Lower lobe of right lung (tissue), 2 donors: ENCODE measurements at regions not wholly inside any gene's neighbourhood (a gene's known extent, or its start where the extent isn't known, plus 50 kb on each side); places are given as distances from the start of the nearest gene placed in this dataset.

Source experiments
- ATAC-seq, 2 donors: fragments of 200-7000 bp; cut with Tn5 transposase; one replicate each; pipeline ENCODE4 v1.9.1; 2020 to 2022; ENCODE audit warnings: mild to moderate bottlenecking in 2 of 2, moderate library complexity in 2 of 2
- DNase-seq: peaks from one replicate; pipeline ENCODE4 v3.0.0-alpha.2; 2020
- H3K27ac ChIP-seq: fragments of 200-600 bp; one replicate; pipeline ENCODE4 v1.8.0; 2022
- H3K27me3 ChIP-seq: fragments of 200-600 bp; one replicate; pipeline ENCODE4 v1.8.0; 2022; ENCODE audit warnings: low read depth
- H3K36me3 ChIP-seq: fragments of 200-600 bp; one replicate; pipeline ENCODE4 v1.8.0; 2022; ENCODE audit warnings: mild to moderate bottlenecking
- H3K4me1 ChIP-seq: fragments of 200-600 bp; one replicate; pipeline ENCODE4 v1.8.0; 2022
- H3K4me3 ChIP-seq: fragments of 200-600 bp; one replicate; pipeline ENCODE4 v1.8.0; 2022; ENCODE audit warnings: mild to moderate bottlenecking
- H3K9me3 ChIP-seq: fragments of 200-600 bp; one replicate; pipeline ENCODE4 v1.8.0; 2022
- CTCF ChIP-seq: fragments of 200-600 bp; IDR thresholded peaks from one replicate; pipeline ENCODE4 v1.8.0; 2022; ENCODE audit warnings: antibody characterized with exemption, mild to moderate bottlenecking
- intact Hi-C: fragments of 100-400 bp; cut with DNase I; formaldehyde crosslinking; loops from one replicate; pipeline ENCODE4 v1.11.0; 2022
- donor health status: DM: no; HTN: yes; CAD: no; lungs with severe emphysema.

- no peaks in the 10 kb centered on the region for H3K4me1 ChIP-seq
- TF ChIP-seq CTCF = no peak
- H3K27ac ChIP-seq = no peak overlapping the region
- intact Hi-C loops = no loop called here
- DNase-seq = no peak
- no peaks in the 10 kb centered on the region for H3K27me3 ChIP-seq
- H3K4me3 ChIP-seq = no peak overlapping the region
- H3K36me3 ChIP-seq = no peaks in the 10 kb centered on the region
- ATAC-seq = no peak
- no peaks in the 10 kb centered on the region for H3K9me3 ChIP-seq
Measured at GRCh38 chr10:108348215-108348614, 1183.7 kb upstream of the SORCS1 start.

- intact Hi-C loops = no loop called here
- no peak for TF ChIP-seq CTCF
Measured at GRCh38 chr10:108346066-108346465, 1181.6 kb upstream of the SORCS1 start.

GRCh38 chr10:108338146-108338545 lies 1173.6 kb upstream of the SORCS1 start:
- intact Hi-C loops = no loop called here
- no peaks in the 10 kb centered on the region for H3K36me3 ChIP-seq

More at GRCh38 chr10:108346066-108346465, 1181.6 kb upstream of the SORCS1 start:
- Histone ChIP-seq H3K27ac (no peak overlapping the region), H3K9me3 (no peaks in the 10 kb centered on the region), H3K4me3 (no peak overlapping the region), H3K4me1 (no peaks in the 10 kb centered on the region), H3K36me3 (no peaks in the 10 kb centered on the region), H3K27me3 (no peaks in the 10 kb centered on the region)
- DNase-seq (no peak), ATAC-seq (no peak)

GRCh38 chr10:108336836-108337235 lies 1172.3 kb upstream of the SORCS1 start:
- no peak for TF ChIP-seq CTCF
- intact Hi-C loops = no loop called here
- Histone ChIP-seq H3K4me3 (no peak overlapping the region), H3K36me3 (no peaks in the 10 kb centered on the region), H3K4me1 (no peaks in the 10 kb centered on the region), H3K27ac (no peak overlapping the region), H3K27me3 (no peaks in the 10 kb centered on the region), H3K9me3 (no peaks in the 10 kb centered on the region)
- no peak for DNase-seq
- ATAC-seq = no peak

More at GRCh38 chr10:108338146-108338545, 1173.6 kb upstream of the SORCS1 start:
- Histone ChIP-seq H3K9me3 (no peaks in the 10 kb centered on the region), H3K4me1 (no peaks in the 10 kb centered on the region), H3K27ac (no peak overlapping the region), H3K4me3 (no peak overlapping the region), H3K27me3 (no peaks in the 10 kb centered on the region)
- no peak for TF ChIP-seq CTCF
- ATAC-seq (no peak), DNase-seq (no peak)

DNA sequence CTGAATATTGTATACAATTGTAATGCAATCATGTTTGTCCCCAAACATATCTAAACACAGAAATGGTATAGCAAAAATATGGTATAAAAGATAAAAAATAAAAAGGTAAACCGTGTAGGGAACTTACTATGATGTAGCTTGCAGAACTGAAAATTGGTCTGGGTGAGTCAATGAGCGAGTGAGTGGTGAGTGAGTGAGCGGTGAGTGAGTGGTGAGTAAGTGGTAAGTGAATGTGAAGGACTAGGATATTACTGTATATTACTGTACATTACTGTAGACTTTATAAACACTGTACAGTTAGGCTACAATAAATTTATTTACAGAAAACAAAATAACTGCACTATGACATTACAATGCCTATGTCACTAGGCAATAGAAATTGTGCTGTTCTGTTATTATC lies 1163.2 kb upstream of the SORCS1 start:
- no peaks in the 10 kb centered on the region for H3K4me1 ChIP-seq
- no peak for TF ChIP-seq CTCF
- no peaks in the 10 kb centered on the region for H3K36me3 ChIP-seq
- H3K9me3 ChIP-seq = no peaks in the 10 kb centered on the region
- no peak overlapping the region for H3K27ac ChIP-seq
- ATAC-seq (no peak), DNase-seq (no peak)
- intact Hi-C loops = no loop called here
- H3K4me3 ChIP-seq = no peak overlapping the region
- H3K27me3 ChIP-seq = no peaks in the 10 kb centered on the region

DNA sequence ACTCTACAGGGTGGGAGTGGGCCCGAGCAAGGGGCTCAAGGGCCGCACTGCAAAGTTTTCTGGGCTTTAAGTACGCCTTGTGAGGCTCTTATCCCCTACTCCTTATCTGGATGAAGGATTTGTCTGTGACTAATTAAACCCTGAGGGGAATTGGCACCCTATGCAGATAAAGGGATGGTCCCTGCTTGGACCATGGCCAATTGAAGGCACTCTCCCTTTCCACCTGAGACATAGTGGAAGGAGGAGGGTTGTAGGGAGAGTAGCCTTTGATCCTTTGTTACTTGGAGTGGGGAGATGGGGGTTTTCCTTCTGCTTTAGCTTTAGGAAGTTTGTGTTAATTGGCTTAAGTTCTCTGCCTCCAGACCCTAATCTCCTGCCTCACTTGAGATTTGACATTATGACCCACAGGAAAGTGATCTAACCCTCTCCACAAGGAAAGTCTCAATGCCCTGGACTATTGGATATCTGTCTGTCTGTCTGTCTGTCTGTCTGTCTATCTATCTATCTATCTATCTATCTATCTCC lies 1158.8 kb upstream of the SORCS1 start:
- H3K9me3 ChIP-seq = no peaks in the 10 kb centered on the region
- intact Hi-C loops = no loop called here
- no peak for DNase-seq
- no peaks in the 10 kb centered on the region for H3K36me3 ChIP-seq
- no peak for TF ChIP-seq CTCF
- ATAC-seq = no peak
- H3K27me3 ChIP-seq = no peaks in the 10 kb centered on the region
- H3K4me1 ChIP-seq = no peaks in the 10 kb centered on the region
- H3K27ac ChIP-seq = no peak overlapping the region
- H3K4me3 ChIP-seq = no peak overlapping the region
